Adrenal gland (tissue), 5 donors: ENCODE measurements at regions not wholly inside any gene's neighbourhood (a gene's known extent, or its start where the extent isn't known, plus 50 kb on each side); places are given as distances from the start of the nearest gene placed in this dataset.

ENCODE experiments used
- CTCF ChIP-seq, 6 experiments: fragments of 450-650 bp in 4 of 6; fragments of 200-600 bp in 2 of 6; sonication (generic) in 1 of 6; IDR thresholded peaks; 1 replicate in 5 of 6; 2 replicates in 1 of 6; pipeline versions ENCODE4 v1.5.1 to v1.8.0; 2016 to 2021; ENCODE audit warnings: antibody characterized with exemption in 6 of 6, mild to moderate bottlenecking in 2 of 6, moderate library complexity in 1 of 6
- POLR2A ChIP-seq, 2 donors: fragments of 450-650 bp; IDR thresholded peaks; one replicate each; pipeline ENCODE4 v1.6.1; 2017; ENCODE audit warnings: antibody characterized with exemption in 2 of 2, mild to moderate bottlenecking in 2 of 2, moderate library complexity in 1 of 2
- donor health status: DM: no; HTN: no; CAD: no.

- no peak for TF ChIP-seq CTCF (IDR thresholded peaks at IDR 0.05)
- TF ChIP-seq POLR2A (IDR thresholded peaks at IDR 0.05): no peak
These were observed 162.8 kb upstream of the VCX start for GRCh38 chrX:7680181-7680580.
